GM21529 (cell line): ENCODE measurements at regions not wholly inside any gene's neighbourhood (a gene's known extent, or its start where the extent isn't known, plus 50 kb on each side); places are given as distances from the start of the nearest gene placed in this dataset.
"Not testable (repeated sequence)": the region's sequence is repeated elsewhere in the genome, so short reads cannot be mapped to it uniquely, and the experiment has no call there.

Experiments
- ATAC-seq: cut with Tn5 transposase; IDR thresholded peaks from one replicate; pipeline ENCODE4 v1.9.1; 2021; ENCODE audit not compliant: unreplicated experiment

DNA sequence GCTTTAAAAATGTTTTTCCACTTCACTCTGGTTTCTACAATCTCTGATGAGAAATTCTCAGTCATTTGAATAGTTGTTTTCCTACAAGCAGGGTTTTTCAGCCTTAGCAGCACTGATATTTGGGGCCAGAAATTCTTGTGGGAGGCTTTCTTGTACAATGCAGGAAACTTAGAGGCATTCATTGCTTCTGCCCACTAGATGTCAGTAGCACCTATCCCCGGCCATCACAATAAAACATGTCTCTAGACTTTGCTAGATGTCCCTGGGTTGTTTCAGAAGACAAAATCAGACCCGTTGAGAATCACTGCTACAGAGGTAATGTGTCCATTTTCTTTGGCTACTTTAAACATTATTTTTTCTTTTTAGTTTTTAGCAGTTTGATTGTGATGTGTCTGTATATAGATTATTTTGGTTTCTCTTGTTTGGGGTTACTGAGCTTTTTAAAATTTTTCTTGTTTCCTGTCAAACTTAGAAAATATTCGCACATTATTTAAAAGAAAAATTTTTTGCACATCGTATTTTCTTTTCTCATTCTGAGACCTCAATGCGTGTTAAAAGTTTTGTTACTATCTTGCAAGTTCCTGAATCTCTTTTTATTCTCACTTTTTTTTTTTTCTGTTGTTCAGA is 60.8 kb upstream of the CCDC179 start:
- peak; percentile 96 for ATAC-seq

DNA sequence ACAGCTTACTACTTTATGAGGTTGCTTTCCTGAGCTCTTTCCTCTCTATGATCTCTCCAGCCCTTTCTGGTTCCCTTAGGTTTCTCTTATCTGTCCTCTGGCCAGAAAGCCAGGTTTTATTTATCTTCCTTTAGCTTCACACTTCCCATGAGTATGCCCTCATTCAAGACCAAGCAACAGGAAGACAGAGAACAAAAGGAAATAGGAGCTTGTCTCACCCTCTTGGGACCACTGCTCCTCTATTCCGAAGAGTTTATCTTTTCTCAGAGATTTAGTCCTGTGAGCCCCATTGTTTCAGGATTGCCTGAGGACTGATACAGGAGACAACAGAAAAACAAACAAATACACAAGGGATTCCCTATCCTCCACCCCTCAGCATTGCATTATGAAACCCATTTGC is 62.4 kb upstream of the CCDC179 start:
- ATAC-seq = no peak

GRCh38 chr11:22923561-22923960 is 63.3 kb upstream of the CCDC179 start:
- no peak for ATAC-seq

DNA sequence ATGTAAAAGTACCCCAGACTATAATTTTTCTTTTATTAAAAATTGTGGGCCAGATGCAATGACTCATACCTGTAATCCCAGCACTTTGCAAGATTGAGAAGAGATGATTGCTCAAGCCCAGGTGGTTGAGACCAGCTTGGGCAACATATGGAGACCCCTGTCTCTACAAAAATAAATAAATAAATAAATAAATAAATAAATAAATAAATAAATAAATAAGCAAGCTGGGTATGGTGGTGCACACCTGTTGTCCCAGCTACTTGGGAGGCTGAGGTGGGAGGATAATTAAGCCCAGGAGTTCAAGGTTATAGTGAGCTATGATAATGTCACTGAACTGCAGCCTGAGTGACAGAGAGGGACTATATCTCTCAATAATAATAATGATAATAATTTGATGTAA is 66.1 kb upstream of the CCDC179 start:
- ATAC-seq = no peak

GRCh38 chr11:22927793-22928192 is 67.5 kb upstream of the CCDC179 start:
- ATAC-seq = no peak

DNA sequence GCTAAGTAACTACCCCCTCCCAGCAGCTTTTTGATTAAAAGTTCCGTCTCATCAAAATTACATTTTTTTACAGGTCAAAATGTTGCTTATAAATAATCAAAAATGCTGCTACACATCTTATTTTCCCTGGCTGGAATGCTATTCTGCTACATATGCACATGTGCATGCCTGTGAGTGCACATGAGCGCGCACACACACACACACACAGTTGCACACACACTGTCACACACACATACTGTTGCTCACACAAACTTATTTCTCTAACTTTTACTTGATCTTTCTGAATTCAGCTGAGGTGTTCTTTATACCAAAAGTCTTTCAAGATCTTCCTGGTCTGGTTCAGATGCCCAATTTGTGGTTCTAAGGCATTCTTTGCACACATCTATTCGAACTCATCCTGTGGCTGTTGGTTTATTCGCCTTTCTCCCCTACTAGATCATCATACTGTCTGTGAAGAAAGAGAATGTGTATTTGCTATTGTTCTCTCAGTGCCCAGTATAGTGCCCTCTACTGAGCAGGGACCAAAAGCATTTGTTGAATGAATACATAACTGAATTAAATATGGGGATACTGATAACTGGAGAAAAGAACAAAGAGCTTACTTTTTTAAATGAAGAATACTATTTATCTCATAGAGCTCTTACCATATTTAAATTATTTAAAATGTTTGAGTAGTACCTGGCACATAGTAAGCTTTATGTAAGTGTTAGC is 68.1 kb upstream of the CCDC179 start:
- no peak for ATAC-seq

DNA sequence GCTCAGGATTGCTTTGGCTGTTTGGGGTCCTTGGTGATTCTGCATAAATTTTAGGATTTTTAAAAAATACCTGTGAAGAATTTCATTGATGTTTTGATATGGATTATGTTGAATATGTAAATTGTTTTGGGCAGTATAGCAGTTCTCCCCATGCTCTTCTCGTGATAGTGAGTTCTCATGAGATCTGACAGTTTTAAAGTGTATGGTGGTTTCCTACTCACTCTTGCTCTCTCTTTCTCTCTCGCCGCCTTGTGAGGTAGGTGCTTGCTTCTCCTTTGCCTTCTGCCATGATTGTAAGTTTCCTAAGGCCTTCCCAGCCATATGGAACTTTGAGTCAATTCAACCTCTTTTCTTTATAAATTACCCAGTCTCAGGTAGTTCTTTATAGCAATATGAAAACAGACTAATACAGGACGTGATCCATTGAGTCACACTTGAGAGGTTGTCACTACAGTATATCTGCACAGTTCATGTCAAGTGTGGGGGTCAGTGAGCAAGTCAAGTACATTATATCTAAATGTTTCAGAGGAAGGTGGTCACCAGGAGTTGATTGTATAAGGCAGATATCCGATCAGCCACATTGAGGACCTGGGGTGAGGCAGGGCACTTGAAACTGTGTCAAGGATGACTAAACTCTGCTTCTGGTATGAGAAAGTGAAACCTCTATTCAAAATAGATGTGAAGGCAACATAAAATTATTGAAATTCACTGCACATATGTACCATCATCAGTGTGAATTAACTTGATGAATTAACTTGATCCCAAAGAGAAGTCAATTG is 70.7 kb upstream of the CCDC179 start:
- ATAC-seq = peak; percentile 95

DNA sequence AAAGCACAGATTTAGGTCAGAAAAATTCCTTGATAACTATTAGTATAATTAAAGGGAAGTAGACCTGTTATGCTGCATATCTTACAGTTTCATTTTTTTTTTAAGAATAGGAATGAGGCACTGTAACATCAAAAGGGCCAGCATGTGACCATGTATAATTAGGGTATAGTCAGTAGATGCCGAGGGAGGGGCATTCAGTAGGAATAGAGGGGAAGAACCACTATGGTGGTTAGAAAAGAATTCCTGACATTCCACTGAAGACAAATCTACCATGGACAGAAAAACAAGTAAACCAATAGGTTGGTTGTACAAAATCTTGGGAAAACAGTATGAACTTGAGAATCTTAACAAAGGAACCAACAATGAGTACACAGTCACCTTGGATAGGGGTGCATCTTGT is 78.4 kb upstream of the CCDC179 start:
- no peak for ATAC-seq

- not testable (repeated sequence) for ATAC-seq
Measured at GRCh38 chr11:22941544-22941943, 81.3 kb upstream of the CCDC179 start.

- ATAC-seq = no peak
Measured at GRCh38 chr11:22957786-22958185, 97.5 kb upstream of the CCDC179 start.

- ATAC-seq = no peak
Measured at GRCh38 chr11:22974251-22974650, 114.0 kb upstream of the CCDC179 start.

DNA sequence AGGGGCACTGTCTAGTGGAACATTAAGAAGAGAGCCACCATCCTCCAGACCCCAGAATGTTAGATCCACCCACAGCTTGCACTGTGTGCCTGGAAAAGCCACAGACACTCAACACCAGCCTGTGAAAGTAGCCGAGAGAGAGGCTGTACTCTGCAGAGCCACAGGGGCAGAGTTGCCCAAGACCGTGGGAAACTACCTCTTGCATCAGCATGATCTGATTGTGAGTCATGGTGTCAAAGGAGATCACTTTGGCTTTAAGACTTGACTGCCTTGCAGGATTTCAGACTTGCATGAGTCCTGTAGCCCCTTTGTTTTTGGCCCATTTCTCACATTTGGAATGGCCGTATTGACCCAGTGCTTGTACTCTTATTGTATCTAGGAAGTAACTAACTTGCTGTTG is 115.9 kb upstream of the CCDC179 start:
- ATAC-seq = no peak

- no peak for ATAC-seq
Measured at GRCh38 chr11:22982903-22983302, 122.6 kb upstream of the CCDC179 start.

DNA sequence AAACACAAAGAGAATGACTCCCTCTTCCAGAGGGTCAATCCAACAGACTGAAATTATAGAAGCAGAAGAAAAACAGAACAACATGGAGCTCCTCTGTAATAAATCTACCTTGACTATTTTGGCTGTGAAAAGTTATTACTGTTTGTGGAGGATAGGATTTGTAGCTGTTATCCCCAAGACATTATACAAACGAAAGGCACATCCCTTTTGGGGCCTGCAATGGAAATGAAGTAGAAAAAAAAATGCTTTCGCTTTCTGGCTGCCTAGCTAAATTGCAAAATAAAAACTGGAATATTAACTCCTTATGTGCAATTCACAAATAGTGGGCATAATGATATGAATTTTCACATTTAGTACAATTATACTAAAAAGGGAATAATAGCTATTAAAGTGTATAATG is 123.8 kb upstream of the CCDC179 start:
- ATAC-seq = no peak

DNA sequence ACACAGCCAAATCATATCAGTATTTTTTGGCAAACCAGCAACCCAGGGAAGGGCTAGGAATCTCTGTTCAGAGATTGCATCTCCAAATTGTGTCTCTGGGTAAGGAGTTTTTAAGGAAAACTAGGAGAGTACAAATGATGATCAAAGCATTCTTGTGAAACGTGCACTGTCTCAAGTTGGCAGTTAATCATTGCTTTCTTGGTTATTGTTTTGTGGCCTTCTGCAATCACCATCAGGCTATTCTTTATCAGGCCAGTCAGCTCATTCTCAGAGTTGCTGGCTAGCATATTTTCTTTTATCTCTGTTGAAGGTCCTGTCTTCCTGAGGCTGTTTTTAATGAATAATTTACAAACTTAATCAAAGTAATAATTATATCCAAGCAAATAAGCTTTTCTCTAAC is 129.1 kb upstream of the CCDC179 start:
- ATAC-seq = no peak

GRCh38 chr11:22991196-22991595 is 130.9 kb upstream of the CCDC179 start:
- ATAC-seq = no peak

DNA sequence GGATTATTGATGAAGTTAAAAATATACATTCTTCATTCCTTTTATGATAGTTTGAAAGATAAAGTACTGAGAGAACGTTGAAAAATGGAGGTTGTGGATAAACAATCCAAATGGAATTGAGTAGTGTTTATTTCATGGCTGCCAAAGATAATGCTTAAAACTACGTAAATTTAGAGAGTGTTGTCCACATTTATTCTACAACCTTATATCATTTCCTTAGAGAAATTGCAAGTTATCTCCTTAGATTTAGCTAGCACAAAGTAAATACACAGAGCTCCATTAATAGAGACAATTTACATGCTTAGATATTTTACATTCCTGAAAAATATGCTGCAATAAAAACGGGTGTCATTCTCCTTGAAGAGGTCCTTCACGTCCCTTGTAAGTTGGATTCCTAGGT is 146.5 kb upstream of the CCDC179 start:
- no peak for ATAC-seq

DNA sequence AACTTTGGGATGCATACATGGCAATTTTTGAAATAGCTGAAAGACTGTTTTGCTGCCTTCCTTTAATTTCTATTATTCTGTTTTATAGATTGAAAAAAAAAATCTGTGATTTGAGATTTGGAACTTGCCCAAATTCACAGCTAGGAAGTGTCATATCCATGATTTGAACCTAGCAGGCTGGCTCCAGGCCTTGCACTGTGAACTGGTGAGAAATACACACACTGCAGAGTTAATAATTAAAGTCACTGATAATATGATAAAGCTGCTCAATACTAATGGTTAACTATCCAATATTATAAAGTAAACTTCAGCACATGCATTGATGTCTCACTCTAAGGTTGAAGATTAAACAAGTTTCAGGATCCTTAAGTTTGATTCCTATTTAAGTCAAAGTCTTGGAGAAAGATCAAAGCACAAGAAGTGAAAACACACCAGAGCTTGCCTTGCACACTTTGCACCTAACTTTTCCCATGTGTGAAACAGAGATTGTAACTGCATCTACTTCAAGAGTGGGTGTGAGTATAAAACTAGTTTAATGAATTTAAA is 150.6 kb upstream of the CCDC179 start:
- ATAC-seq = no peak

GRCh38 chr11:23012930-23013329 is 152.7 kb upstream of the CCDC179 start:
- ATAC-seq = no peak

DNA sequence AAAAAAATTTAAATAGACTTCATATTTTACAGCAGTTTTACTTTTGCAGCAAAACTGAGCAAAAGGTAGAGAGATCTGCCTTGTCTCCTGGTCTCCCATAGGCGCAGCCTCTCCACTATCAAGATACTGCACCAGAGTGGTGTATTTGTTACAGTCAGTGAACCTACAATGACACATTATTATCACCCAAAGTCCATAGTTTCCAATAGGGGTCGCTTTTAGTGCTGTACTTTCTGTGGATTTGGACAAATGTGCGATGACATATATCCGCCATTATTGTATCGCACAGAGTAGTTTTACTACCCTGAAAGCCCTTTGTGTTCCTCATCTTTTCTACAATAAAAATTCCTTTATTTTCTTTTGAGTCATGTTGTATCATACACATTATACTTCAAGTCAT is 153.2 kb upstream of the CCDC179 start:
- no peak for ATAC-seq

- peak; percentile 61 for ATAC-seq
Measured at GRCh38 chr11:23021287-23021863, 161.1 kb upstream of the CCDC179 start.

DNA sequence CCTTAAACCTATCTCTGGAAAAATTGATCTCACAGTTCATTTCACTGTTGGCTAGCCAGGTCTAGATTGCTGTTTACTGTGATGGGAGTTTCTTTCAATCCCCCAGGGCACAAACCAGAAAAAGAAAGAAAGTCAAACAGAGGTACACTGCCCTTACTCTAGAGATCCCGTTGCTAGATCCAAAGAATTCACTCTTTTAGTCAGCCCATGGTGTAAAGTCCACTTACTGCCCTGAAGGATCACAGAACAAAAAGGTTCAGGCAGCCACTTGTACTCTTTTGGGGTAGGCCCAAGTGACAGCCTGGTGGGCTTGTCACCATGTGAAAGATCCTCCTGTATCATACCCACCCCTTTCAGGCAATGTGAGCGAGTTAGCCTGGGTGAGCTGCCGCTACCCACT is 162.6 kb upstream of the CCDC179 start:
- no peak for ATAC-seq
